Mucosa of rectum (tissue), 2 donors: ENCODE measurements at regions not wholly inside any gene's neighbourhood (a gene's known extent, or its start where the extent isn't known, plus 50 kb on each side); places are given as distances from the start of the nearest gene placed in this dataset.
"Not testable (repeated sequence)": the region's sequence is repeated elsewhere in the genome, so short reads cannot be mapped to it uniquely, and the experiment has no call there.

Experiments used
- H3K27ac ChIP-seq, 2 donors: one replicate each; pipeline ENCODE4 v1.7.0; 2013; ENCODE audit warnings: inconsistent platforms in 2 of 2, low read depth in 2 of 2, low read length in 2 of 2
- H3K27me3 ChIP-seq, 2 donors: one replicate each; pipeline ENCODE4 v1.7.0; 2013; ENCODE audit warnings: low read length in 2 of 2; ENCODE audit not compliant: control insufficient read depth in 2 of 2, insufficient read depth in 2 of 2
- H3K36me3 ChIP-seq, 2 donors: one replicate each; pipeline ENCODE4 v1.7.0; 2013; ENCODE audit warnings: low read length in 2 of 2; ENCODE audit not compliant: control insufficient read depth in 2 of 2, insufficient read depth in 2 of 2
- H3K4me1 ChIP-seq, 2 donors: one replicate each; pipeline ENCODE4 v1.7.0; 2013; ENCODE audit warnings: low read length in 2 of 2, mild to moderate bottlenecking in 1 of 2; ENCODE audit not compliant: control insufficient read depth in 2 of 2, insufficient read depth in 2 of 2
- H3K4me3 ChIP-seq, 2 donors: one replicate each; pipeline ENCODE4 v1.7.0; 2013; ENCODE audit warnings: low read length in 2 of 2
- H3K9ac ChIP-seq, 2 donors: one replicate each; pipeline ENCODE4 v1.7.0; 2013; ENCODE audit warnings: low read length in 2 of 2, low read depth in 1 of 2, mild to moderate bottlenecking in 1 of 2
- H3K9me3 ChIP-seq, 2 donors: one replicate each; pipeline ENCODE4 v1.7.0; 2013; ENCODE audit warnings: low read length in 2 of 2; ENCODE audit not compliant: control insufficient read depth in 2 of 2
- donor health status: healthy.
- donor health status: Normal muscosa, but diverticular disease.

DNA sequence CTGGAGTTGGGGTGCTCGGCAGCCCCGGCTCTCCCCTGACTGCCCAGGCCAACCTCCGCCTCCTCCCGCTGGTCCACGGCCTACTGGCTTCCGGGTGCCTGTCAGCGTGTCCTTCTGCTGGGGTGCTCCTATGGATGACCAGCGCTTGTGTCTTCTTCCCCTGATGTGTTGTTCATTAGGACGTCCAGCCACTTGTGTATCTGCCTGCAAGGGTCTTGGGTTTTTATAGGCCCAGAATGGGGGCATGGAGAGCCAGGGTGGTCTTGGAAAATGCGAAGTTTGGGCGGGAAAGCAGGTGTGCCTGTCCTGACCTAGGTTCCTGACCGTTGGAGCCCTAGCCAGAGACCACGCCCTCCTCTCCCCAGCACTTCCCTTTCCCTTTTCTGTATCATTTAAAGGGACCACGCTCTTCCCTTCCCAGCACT lies 139.8 kb downstream of the SLITRK5 start:
- Histone ChIP-seq H3K27me3 (no peaks in the 10 kb centered on the region), H3K9ac (no peak overlapping the region), H3K36me3 (no peaks in the 10 kb centered on the region), H3K4me1 (no peaks in the 10 kb centered on the region), H3K27ac (no peak overlapping the region), H3K4me3 (no peak overlapping the region), H3K9me3 (no peaks in the 10 kb centered on the region)

DNA sequence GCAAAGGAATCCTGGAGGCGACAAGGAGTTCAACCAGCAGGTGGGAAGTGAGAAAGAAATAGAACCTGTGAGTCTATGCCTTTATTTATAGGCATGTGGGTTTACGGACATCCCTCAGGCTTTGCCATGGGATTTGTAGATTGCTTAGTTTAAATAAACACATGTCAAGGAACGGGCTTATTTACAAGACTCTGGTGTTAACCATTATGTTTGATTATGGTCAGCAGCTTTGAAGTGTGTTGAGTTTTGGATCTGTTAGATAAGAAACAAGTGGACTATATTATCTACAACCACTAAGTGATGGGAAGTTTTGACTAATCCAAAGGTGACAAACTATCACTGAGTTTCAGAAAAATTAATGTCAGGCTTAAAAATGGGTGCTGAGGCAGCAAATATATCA lies 143.2 kb downstream of the SLITRK5 start:
- Histone ChIP-seq H3K27ac (no peak overlapping the region), H3K36me3 (no peaks in the 10 kb centered on the region), H3K27me3 (no peaks in the 10 kb centered on the region), H3K4me3 (no peak overlapping the region), H3K9ac (no peak overlapping the region), H3K9me3 (no peaks in the 10 kb centered on the region), H3K4me1 (no peaks in the 10 kb centered on the region)

DNA sequence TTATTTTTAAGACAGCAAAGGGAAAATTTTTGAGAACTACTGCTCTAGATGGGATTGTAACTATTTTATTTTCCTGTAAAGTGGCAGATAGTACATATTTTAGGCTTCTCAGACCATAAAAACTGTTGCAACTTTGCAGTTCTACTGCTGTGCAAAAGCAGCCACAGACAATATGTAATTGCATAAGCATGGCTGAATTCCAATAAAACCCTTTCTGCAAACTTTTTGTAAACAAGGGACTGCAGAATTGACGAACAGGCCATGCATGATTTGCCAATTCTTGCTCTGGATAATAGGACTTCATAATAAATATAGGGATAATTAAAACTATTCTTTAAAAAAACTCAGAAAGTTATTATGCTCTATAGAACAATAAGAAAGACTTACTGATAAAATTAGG lies 149.1 kb downstream of the SLITRK5 start:
- Histone ChIP-seq H3K36me3 (no peaks in the 10 kb centered on the region), H3K27me3 (no peaks in the 10 kb centered on the region), H3K4me3 (no peak overlapping the region), H3K27ac (no peak overlapping the region), H3K9ac (no peak overlapping the region), H3K4me1 (no peaks in the 10 kb centered on the region), H3K9me3 (no peaks in the 10 kb centered on the region)

DNA sequence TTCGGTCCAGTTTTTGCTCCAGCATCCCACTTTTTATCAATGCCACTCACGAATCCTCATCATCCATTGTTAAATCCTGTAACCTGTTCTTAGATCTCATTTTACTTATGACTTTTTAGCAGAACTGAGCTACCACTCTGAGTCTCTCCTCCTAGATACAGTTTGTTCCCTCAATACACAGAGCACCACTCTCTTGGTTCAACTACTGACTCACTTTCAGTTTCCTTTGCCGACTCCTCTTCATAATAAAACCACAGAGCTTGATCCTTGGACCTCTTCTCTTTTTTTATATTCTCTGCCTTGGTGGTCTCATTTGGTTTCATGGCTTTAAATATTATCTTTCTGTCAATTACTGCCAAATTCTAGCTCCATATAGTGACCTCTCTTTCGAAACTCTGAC lies 150.3 kb downstream of the SLITRK5 start:
- H3K27me3 ChIP-seq, result no peaks in the 10 kb centered on the region
- no peaks in the 10 kb centered on the region for H3K4me1 ChIP-seq
- no peaks in the 10 kb centered on the region for H3K36me3 ChIP-seq
- H3K9me3 ChIP-seq, result no peaks in the 10 kb centered on the region
- H3K27ac ChIP-seq, result no peak overlapping the region
- no peak overlapping the region for H3K9ac ChIP-seq
- no peak overlapping the region for H3K4me3 ChIP-seq

DNA sequence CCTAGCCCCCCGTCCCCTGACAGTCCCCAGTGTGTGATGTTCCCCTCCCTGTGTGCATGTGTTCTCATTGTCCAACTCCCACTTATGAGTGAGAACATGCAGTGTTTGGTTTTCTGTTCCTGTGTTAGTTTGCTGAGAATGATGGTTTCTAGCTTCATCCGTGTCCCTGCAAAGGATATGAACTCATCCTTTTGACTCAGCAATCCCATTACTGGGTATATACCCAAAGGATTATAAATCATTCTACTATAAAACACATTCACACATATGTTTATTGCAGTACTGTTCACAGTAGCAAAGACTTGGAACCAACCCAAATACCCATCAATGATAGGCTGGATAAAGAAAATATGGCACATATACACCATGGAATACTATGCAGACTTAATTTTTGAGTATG lies 155.1 kb downstream of the SLITRK5 start:
- H3K9me3 ChIP-seq, H3K9ac ChIP-seq, H3K36me3 ChIP-seq, H3K4me1 ChIP-seq, H3K27ac ChIP-seq, H3K4me3 ChIP-seq, H3K27me3 ChIP-seq: not testable (repeated sequence)

DNA sequence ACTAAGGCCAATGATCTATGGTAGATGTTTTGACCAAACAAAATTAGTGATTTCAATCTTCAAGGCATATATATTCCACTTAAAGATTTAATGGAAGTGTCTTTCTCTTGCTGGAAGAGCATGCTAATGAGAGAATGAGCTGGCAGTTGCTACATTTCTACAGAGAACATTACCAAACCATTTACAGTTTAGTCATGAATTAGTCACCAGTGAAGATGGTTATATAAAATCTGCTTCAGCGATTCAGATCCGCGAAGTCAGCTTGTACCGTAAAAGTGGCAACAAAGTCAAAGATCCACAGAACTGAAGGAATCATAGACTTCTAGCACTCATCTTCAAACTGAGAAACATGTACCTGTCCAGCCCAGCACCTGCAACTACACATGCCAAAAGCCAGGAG lies 156.3 kb downstream of the SLITRK5 start:
- H3K27ac ChIP-seq, result no peak overlapping the region
- no peak overlapping the region for H3K4me3 ChIP-seq
- H3K27me3 ChIP-seq, result no peaks in the 10 kb centered on the region
- H3K9ac ChIP-seq, result no peak overlapping the region
- H3K9me3 ChIP-seq, result no peaks in the 10 kb centered on the region
- no peaks in the 10 kb centered on the region for H3K4me1 ChIP-seq
- no peaks in the 10 kb centered on the region for H3K36me3 ChIP-seq

DNA sequence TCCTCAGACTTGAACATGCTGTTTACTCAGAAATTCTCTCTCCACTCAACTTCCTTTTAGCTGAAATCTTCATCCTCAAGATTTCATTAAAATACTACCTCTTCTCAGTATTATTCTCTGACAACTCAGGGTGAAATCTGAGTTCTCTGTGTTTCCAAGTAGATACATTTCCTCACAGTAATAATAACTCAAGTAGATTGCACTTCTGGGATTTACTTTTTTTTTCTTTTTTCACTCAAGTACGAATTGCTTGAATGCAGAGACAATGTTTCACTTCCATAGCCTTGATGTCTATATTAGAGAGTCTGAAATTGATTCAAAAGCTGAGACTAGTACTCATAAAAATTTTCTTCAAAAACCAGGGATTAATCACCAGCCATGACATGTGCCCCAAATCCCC lies 166.4 kb downstream of the SLITRK5 start:
- Histone ChIP-seq H3K27ac (no peak overlapping the region), H3K36me3 (no peaks in the 10 kb centered on the region), H3K9me3 (no peaks in the 10 kb centered on the region), H3K27me3 (no peaks in the 10 kb centered on the region), H3K9ac (no peak overlapping the region), H3K4me3 (no peak overlapping the region), H3K4me1 (no peaks in the 10 kb centered on the region)

DNA sequence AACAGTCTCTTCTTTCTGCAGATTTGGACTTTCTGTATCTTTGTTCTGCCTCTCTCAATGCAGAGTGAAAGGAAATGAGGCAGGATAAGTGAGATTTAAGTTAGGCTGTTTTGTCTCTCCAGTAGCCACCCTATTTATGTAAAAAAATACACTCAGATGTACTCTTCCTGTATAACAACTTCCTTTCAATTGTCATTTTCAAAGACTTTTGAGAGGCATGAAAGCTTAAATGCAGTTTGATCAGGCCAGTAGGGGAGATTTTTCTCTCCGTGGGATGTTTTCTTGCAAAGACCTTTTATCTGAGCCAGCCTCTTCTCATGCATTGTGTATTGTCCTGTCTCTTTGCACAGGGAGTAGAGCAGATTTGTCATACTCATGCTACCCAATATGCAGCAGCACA lies 166.8 kb downstream of the SLITRK5 start:
- H3K36me3 ChIP-seq, result no peaks in the 10 kb centered on the region
- H3K27me3 ChIP-seq, result no peaks in the 10 kb centered on the region
- H3K27ac ChIP-seq, result no peak overlapping the region
- H3K9ac ChIP-seq, result no peak overlapping the region
- no peak overlapping the region for H3K4me3 ChIP-seq
- no peaks in the 10 kb centered on the region for H3K4me1 ChIP-seq
- no peaks in the 10 kb centered on the region for H3K9me3 ChIP-seq

DNA sequence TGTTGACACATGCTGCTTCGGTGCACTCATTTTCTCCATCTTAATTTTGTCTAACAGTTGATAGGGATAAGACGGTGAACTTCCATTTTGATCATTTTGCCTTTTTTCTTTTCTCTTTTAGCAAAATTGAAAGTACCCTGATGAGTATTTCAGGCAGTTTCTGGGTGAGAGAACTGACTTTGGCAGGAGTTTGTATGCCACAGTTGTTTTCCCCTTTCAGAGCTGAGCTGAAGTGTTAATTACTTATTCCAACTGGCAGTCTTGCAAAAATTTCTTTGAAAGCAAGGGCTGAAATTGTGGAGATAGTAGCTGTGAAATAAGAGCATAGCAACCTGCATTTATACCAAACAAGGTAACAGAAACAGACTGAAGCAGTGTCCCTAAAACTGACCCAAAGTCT lies 180.2 kb downstream of the SLITRK5 start:
- H3K27ac ChIP-seq, result no peak overlapping the region
- H3K36me3 ChIP-seq, result no peaks in the 10 kb centered on the region
- no peaks in the 10 kb centered on the region for H3K4me1 ChIP-seq
- H3K27me3 ChIP-seq, result no peaks in the 10 kb centered on the region
- H3K9ac ChIP-seq, result no peak overlapping the region
- H3K9me3 ChIP-seq, result peaks cover 0 to 2% of the 10 kb centered on the region in 2 donors
- H3K4me3 ChIP-seq, result no peak overlapping the region

DNA sequence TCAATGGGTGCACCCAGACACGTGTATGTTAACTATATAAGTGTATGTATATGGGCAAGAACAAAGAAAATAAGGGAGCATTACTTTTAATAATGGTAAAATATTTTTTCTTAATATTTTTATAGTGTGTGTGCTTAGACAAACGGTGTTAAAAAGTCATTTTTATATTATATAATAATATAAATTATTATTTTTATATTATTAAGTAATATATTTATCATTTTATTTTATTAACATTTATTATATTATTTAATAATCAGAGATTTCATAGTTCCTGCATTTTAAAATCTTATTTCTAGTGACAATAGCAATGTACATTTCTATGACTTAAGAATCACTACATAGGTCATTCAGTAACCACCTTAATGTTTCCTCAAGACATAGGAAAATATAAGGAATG lies 184.4 kb downstream of the SLITRK5 start:
- Histone ChIP-seq H3K9me3 (no peaks in the 10 kb centered on the region), H3K27ac (no peak overlapping the region), H3K4me1 (no peaks in the 10 kb centered on the region), H3K9ac (no peak overlapping the region), H3K4me3 (no peak overlapping the region), H3K36me3 (no peaks in the 10 kb centered on the region), H3K27me3 (no peaks in the 10 kb centered on the region)

DNA sequence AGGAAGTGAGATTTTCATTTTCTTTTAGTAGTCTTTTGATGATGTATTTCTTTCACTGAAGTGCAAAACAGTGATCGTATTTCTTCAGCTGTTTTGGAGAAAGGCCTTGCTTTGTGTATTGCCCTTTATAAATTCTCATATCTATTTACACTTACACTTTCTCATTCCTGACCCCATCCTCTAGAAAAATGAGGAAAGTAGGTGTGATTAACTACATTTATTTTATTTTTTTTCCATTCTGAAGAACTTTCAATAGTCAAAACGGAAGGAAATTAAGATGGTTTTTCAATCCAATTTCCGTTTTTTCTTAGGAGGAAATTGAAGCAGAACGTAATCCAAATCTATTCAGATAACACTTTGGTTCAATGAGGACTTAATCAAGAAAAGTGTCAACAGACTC lies 188.1 kb downstream of the SLITRK5 start:
- H3K9me3 ChIP-seq, result no peaks in the 10 kb centered on the region
- no peaks in the 10 kb centered on the region for H3K36me3 ChIP-seq
- no peak overlapping the region for H3K4me3 ChIP-seq
- no peaks in the 10 kb centered on the region for H3K27me3 ChIP-seq
- no peaks in the 10 kb centered on the region for H3K4me1 ChIP-seq
- H3K27ac ChIP-seq, result no peak overlapping the region
- no peak overlapping the region for H3K9ac ChIP-seq
